HTR-8/SVneo (cell line): ENCODE measurements at regions not wholly inside any gene's neighbourhood (a gene's known extent, or its start where the extent isn't known, plus 50 kb on each side); places are given as distances from the start of the nearest gene placed in this dataset.

Experiments
- DNase-seq: peaks from one replicate; pipeline ENCODE4 v3.0.0; 2011; ENCODE audit warnings: low spot score, mixed read lengths; ENCODE audit not compliant: insufficient read length
- FAIRE-seq: peaks from 2 replicates; lab custom pipeline; 2011; peaks lifted over from hg19 to GRCh38; lab: Jason Lieb, UNC

DNA sequence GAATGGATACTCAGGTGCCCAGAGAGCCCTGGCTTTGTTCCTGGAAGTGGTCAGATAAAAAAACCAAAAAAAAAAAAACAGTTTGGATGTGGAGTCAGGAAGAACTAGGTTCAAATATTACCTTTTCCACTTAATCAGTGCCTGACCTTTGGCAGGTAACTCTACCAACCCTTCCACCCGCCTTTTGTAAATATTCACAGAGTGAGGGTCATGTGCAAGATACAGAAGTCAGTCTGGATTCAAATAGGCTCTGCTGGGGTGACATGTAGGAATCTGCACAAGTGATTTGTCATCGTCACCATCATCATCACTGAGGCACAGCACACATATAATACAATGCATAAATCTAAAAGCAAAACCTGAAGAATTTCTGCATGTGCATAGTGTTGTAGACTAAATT is 490.7 kb downstream of the MIAT start:
- DNase-seq: no peak

DNA sequence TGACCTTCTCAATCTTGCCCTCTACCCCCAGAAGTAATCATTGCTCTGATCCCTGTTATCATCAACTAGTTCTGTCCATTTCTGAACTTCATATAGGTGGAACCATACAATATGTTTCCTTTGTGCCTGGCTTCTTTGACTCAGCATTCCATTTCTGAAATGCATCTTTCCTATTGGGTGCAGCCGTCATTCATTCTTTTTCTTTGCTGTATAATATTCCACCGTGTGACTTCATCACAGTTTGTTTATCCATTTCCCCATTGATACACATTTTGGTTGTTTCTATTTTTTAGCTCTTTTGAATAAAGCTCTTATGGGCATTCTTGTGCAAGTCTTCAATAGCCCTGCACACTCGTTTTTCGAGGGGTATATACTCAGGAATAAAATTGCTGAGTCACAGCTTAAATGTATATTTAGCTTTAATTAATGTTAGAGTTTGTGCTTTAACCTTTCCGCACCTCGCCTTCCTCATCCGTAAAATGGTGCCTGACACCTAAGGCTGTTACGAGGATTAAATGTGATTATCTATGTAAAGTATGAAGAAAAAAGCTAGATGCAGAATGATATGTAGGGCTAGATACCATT is 491.6 kb downstream of the MIAT start:
- no peak for FAIRE-seq
- DNase-seq: no peak

More for the DNA sequence above, 490.7 kb downstream of the MIAT start:
- FAIRE-seq: no peak

GRCh38 chr22:27149921-27150543 is 492.6 kb downstream of the MIAT start:
- FAIRE-seq: no peak
- no peak for DNase-seq

DNA sequence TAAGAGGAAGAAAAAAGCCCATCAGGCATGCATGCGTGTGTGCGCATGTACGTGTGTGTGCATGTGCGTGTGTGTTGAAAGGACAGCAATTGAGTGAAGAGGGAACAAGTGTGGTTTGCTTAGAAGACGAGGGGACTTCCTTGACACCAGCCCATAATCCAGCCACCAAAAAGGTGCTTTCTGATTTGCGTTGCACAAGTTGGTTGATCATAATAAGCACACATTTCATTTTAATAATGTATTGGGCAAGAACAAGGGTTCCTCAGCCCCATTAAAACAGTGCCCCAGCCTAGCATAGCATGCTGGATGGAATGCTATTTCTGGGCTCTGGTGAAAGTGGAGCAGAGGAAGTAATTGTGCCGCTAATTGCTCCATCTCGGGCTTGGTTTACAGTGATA is 493.2 kb downstream of the MIAT start:
- FAIRE-seq: no peak
- DNase-seq: no peak

DNA sequence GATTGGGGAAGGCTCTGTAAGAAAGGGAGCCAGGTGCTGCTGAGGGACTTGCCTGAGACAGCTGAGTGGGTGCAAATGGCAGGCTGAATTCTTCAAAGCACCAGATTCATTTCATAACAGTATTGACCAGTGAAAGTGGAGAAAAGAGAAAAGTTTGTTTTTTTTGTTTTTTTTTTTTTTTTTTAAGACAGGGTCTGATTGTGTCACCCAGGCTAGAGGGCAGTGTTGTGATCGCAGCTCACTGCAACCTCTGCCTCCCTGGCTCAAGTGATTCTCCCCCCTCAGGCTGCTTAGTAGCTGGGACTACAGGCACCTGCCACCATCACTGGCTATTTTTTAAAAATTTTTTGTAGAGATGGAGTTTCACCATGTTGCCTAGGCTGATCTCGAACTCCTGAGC is 494.0 kb downstream of the MIAT start:
- DNase-seq (no peak), FAIRE-seq (no peak)

DNA sequence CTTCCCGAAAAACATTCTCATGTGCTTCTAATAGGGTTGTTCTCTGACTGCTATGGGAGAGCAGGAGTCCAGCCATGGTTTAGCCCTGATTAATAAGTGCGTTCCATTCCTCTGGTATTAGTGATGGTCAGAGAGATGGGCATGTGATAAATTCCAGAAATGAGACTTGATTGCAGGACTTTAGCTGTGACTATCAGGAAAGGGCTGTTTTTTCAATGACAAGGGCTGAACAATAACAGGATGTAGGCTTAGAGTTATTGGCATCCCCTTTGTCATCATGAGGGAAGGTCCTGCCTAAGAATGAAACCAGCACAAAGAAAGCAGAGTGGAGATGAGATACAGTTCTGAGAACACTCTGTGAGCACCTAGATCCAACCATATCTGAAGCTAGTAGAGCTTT is 494.6 kb downstream of the MIAT start:
- DNase-seq (no peak), FAIRE-seq (no peak)

GRCh38 chr22:27152883-27153282 is 495.5 kb downstream of the MIAT start:
- no peak for FAIRE-seq
- DNase-seq: no peak

DNA sequence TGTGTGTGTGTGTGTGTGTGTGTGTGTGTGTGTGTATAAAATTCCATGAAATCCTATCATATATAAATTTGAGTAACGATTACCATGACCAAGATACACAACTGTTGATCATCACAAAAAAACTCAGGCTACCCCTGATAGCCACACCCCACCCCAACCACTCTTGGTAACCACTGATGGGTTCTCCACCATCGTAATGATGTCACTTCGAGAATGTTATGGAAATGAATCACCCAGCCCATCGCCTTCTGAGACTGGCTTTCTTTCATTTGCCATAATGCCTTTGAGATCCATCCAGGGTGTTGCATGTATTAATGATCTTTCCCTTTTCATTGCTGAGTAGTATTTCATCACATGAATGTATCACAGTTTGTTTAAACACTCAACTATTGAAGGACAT is 496.0 kb downstream of the MIAT start:
- no peak for FAIRE-seq
- DNase-seq: no peak

- no peak for FAIRE-seq
- no peak for DNase-seq
Observed at GRCh38 chr22:27154717-27155116, 497.3 kb downstream of the MIAT start.

DNA sequence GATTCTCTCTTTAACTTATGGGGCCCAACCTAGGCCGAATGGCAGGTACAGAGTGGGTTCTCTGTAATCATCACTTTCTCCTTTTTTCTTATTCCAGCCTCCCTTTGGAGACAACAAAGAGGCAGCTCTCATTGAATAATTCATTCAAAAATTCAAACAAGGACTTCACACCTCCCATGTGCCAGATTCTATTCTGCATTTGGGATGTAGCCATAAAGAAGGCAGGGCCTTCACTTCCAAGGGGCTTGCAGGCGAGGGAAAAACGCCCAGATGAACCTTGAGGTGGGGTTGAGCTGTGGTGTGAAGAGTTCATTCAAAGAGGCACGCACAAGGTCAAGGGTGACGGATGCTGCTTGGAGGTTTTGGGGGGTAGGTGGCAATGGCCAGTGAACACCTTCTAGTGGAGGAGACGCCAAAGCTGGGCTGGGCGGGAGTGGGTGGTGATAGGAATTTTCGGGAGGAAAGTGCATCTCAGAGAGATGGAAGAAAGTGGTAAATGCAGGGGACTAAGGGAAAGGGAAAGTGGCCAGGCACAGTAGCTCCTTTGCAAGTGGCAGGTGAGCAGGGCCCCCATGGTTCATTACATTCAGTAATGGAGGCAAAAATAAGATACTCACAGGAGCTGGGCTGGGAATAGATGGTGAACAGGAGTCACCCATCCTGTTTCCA is 499.6 kb downstream of the MIAT start:
- DNase-seq (no peak), FAIRE-seq (no peak)

GRCh38 chr22:27157666-27158370 is 500.4 kb downstream of the MIAT start:
- FAIRE-seq: no peak
- no peak for DNase-seq

- FAIRE-seq (no peak), DNase-seq (no peak)
Observed at GRCh38 chr22:27159016-27159415, 501.6 kb downstream of the MIAT start.

- no peak for FAIRE-seq
Observed at GRCh38 chr22:27159716-27160295, 502.4 kb downstream of the MIAT start.

DNA sequence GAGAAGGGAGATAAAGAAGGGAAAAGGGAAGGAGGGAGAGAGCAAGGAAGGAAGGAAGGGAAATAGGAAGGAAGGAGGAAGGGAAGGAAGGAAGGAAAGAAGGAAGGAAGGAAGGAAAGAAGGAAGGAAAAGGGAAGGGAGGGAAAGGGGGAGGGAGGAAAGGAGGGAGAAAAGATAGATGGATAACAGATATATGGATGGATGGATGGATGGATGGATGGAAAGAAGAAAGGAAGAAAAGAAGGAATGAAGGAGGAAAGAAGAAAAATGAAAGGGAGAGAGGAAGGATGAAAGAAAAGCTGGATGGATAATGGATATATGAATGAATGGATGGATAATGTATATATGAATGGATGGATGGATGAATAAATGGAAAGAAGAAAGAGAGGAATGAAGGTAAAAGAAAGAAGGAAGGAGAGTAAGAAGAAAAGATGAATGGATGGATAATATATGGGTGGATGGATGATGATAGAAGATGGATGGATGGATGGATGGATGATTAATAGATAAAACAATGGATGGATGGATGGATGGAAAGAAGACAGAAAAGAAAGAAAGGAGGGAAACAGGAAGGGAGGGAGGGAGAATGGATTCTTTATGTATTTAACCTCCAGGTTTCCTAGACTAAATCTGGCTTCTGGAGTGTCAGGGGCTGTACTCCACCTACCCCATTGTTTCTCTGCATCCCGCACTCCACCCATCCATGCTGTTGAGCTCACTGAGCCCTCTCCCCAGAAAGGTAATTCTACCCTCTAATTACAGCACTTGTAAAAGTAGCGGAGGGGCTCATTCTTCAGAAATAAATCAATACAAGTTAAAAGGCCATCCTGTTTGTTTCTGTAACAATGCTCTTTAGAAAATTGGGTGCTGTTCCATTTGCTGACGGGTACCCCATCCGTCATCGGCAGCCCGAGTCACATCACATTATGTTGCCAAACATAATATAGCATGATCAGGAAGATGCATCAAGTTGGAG is 506.1 kb downstream of the MIAT start:
- DNase-seq: no peak
- FAIRE-seq: no peak

More at GRCh38 chr22:27159716-27160295, 502.4 kb downstream of the MIAT start:
- no peak for DNase-seq

DNA sequence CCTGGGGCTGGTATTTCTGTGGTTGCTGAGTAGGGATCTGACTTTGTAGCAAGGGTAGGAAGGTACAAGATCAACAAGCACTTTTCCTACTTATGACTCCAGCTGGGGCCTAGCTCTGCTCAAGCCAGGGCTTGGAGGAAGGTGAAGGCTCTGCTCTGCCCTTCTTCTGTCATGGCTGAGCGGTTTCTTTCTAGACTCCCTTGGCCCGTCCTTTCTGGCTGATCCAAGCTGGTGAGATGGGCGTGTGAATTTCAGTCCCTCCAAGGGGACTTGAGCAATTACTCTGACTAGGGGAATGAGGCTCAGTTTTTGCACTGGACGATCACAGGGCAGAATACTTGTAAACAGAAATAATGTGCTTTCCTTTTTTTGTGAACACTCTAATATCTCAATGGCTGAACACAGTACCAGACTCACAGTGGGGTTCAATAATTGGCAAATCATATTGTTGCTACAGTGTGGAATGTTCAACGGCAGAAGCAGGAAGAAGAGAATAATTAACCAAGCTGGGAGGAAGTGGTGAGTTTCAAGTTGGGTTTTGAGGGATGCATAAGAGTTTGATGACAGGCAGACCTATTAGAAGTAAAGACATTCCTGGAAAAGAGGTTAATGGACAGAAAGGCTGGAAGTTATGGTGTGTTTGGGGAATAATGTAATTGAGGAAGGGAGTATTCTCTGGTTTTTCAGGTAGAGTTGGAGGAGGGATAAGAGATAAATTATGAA is 507.6 kb downstream of the MIAT start:
- no peak for FAIRE-seq
- no peak for DNase-seq

DNA sequence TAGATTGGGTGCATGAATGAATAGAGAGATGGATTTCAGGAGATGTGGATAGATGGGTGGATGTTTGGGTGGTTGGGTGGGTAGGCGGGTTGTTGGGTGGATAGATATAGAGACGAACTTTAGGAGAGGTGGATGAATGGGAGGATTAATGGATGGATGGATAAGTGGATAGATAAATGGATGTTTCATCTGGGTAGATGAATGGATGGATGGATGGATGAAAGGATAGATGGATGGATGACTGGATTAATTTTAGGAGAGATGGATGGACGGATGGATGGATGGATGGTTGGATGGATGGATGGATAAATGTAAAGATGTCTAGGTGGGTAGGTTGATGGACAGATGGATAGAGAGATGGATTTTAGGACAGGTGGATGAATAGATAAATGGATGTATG is 511.3 kb downstream of the MIAT start:
- no peak for FAIRE-seq

DNA sequence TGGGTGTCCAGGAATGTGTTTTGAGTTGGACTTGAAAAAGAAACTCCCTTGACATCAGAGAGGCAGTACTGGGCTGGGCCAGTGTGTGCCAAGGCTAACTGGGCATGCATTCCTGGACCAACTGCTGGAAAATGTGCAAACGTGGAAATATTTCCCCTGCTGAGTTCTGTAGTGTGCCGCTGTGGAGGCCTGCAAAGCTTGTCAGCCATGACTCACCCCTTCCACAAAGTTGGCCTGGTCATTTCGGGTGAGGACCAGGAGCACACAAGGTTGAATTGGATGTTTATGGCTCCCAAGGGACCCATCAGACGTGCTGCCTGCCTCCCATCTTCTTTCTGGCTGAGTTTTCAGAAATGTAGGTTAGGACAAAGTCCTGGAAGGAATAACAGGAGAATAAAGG is 513.1 kb downstream of the MIAT start:
- peak; percentile 7 for DNase-seq
- FAIRE-seq: no peak

More for the DNA sequence above, 511.3 kb downstream of the MIAT start:
- DNase-seq: no peak

- no peak for FAIRE-seq
- DNase-seq: no peak
Observed at GRCh38 chr22:27171212-27171611, 513.8 kb downstream of the MIAT start.

DNA sequence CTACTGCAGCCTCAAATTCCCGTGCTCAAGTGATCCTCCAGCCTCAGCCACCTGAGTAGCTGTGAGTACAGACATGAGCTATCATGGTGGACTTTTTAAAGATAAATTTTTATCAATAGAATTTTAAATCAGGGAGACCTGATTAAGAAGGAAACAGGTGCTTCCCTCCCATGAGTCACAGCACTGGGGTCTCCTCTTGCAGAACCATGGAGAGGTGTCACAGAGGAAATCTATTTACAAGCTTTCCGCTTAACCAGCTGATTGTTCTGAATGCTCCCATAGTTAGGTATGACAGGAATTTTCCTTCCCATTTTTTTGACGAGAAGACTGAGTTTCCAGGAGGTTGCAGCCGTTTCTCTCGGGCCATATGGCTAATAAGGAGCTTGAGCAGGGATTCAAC is 516.1 kb downstream of the MIAT start:
- FAIRE-seq (no peak), DNase-seq (no peak)
